Liver (tissue), 8 donors: ENCODE measurements at regions not wholly inside any gene's neighbourhood (a gene's known extent, or its start where the extent isn't known, plus 50 kb on each side); places are given as distances from the start of the nearest gene placed in this dataset.

Source experiments
- DNase-seq: peaks from one replicate; pipeline ENCODE4 v3.0.0-alpha.2; 2017; ENCODE audit warnings: low spot score
- H3K27ac ChIP-seq, 2 donors: one replicate each; pipeline ENCODE4 v1.7.0; 2013; ENCODE audit warnings: inconsistent platforms in 2 of 2, low read length in 2 of 2, control low read depth in 1 of 2, low read depth in 1 of 2, mild to moderate bottlenecking in 1 of 2
- H3K27me3 ChIP-seq, 4 donors: one replicate each; pipeline versions ENCODE4 v1.6.1 to v1.7.0; 2013; ENCODE audit warnings: low read length in 3 of 4, inconsistent platforms in 1 of 4, mild to moderate bottlenecking in 1 of 4, moderate library complexity in 1 of 4; ENCODE audit not compliant: control insufficient read depth in 4 of 4, insufficient read depth in 4 of 4
- H3K36me3 ChIP-seq, 4 donors: one replicate each; pipeline versions ENCODE4 v1.6.1 to v1.7.0; 2013; ENCODE audit warnings: low read length in 3 of 4, mild to moderate bottlenecking in 3 of 4, low read depth in 1 of 4, moderate library complexity in 1 of 4; ENCODE audit not compliant: control insufficient read depth in 4 of 4, insufficient read depth in 3 of 4
- H3K4me1 ChIP-seq, 4 donors: one replicate each; pipeline versions ENCODE4 v1.6.1 to v1.7.0; 2013; ENCODE audit warnings: low read length in 3 of 4, mild to moderate bottlenecking in 3 of 4, moderate library complexity in 1 of 4; ENCODE audit not compliant: control insufficient read depth in 4 of 4, insufficient read depth in 4 of 4
- H3K4me3 ChIP-seq, 3 donors: one replicate each; pipeline versions ENCODE4 v1.6.1 to v1.7.0; 2013; ENCODE audit warnings: low read length in 3 of 3, control low read depth in 1 of 3, low read depth in 1 of 3, mild to moderate bottlenecking in 1 of 3
- H3K9ac ChIP-seq, 2 donors: one replicate each; pipeline ENCODE4 v1.7.0; 2013; ENCODE audit warnings: low read length in 2 of 2, mild to moderate bottlenecking in 2 of 2, moderate library complexity in 2 of 2, control low read depth in 1 of 2, low read depth in 1 of 2
- H3K9me3 ChIP-seq, 4 donors: one replicate each; pipeline versions ENCODE4 v1.6.1 to v1.7.0; 2013; ENCODE audit warnings: low read length in 3 of 4; ENCODE audit not compliant: control insufficient read depth in 4 of 4
- ATF3 ChIP-seq: IDR thresholded peaks from 2 replicates; pipeline ENCODE4 v1.6.1; 2016; ENCODE audit warnings: antibody characterized with exemption
- CTCF ChIP-seq: fragments of 150-350 bp; IDR thresholded peaks from 2 replicates; pipeline ENCODE4 v1.5.1; 2017; ENCODE audit warnings: improper control_type of control experiment, low read depth, low read length; ENCODE audit not compliant: missing input control
- EGR1 ChIP-seq, 2 donors: IDR thresholded peaks; 2 replicates each; pipeline ENCODE4 v1.6.1; 2016 to 2018; ENCODE audit warnings: antibody characterized with exemption in 2 of 2, low read depth in 2 of 2
- FOXA1 ChIP-seq: IDR thresholded peaks from 2 replicates; pipeline ENCODE4 v1.6.1; 2016; ENCODE audit warnings: antibody characterized with exemption
- FOXA2 ChIP-seq: IDR thresholded peaks from 2 replicates; pipeline ENCODE4 v1.6.1; 2016; ENCODE audit warnings: antibody characterized with exemption
- GABPA ChIP-seq, 2 donors: IDR thresholded peaks in 1 of 2; conservative IDR thresholded peaks in 1 of 2; 2 replicates each; pipeline ENCODE4 v1.6.1; 2016; ENCODE audit warnings: antibody characterized with exemption in 2 of 2, mild to moderate bottlenecking in 1 of 2, moderate library complexity in 1 of 2
- HNF4A ChIP-seq, 2 donors: conservative IDR thresholded peaks; 2 replicates each; pipeline ENCODE4 v1.6.1; 2016; ENCODE audit warnings: antibody characterized with exemption in 2 of 2, mild to moderate bottlenecking in 2 of 2
- HNF4G ChIP-seq: IDR thresholded peaks from 2 replicates; pipeline ENCODE4 v1.6.1; 2016; ENCODE audit warnings: antibody characterized with exemption
- JUND ChIP-seq, 2 donors: IDR thresholded peaks; 2 replicates each; pipeline ENCODE4 v1.6.1; 2016; ENCODE audit warnings: antibody characterized with exemption in 2 of 2
- MAX ChIP-seq: IDR thresholded peaks from 2 replicates; pipeline ENCODE4 v1.6.1; 2016; ENCODE audit warnings: antibody characterized with exemption
- NR2F2 ChIP-seq: IDR thresholded peaks from 2 replicates; pipeline ENCODE4 v1.6.1; 2016; ENCODE audit warnings: antibody characterized with exemption
- RAD21 ChIP-seq, 2 donors: IDR thresholded peaks; 2 replicates each; pipeline ENCODE4 v1.6.1; 2016; ENCODE audit warnings: antibody characterized with exemption in 2 of 2, mild to moderate bottlenecking in 2 of 2
- REST ChIP-seq: IDR thresholded peaks from 2 replicates; pipeline ENCODE4 v1.6.1; 2016; ENCODE audit warnings: antibody characterized with exemption, mild to moderate bottlenecking
- RXRA ChIP-seq, 2 donors: IDR thresholded peaks; 2 replicates each; pipeline ENCODE4 v1.6.1; 2017 to 2018; ENCODE audit warnings: antibody characterized with exemption in 2 of 2, mild to moderate bottlenecking in 1 of 2
- SP1 ChIP-seq: IDR thresholded peaks from 2 replicates; pipeline ENCODE4 v1.6.1; 2018; ENCODE audit warnings: antibody characterized with exemption, mild to moderate bottlenecking
- TAF1 ChIP-seq: conservative IDR thresholded peaks from 2 replicates; pipeline ENCODE4 v1.6.1; 2016; ENCODE audit warnings: antibody characterized with exemption, mild to moderate bottlenecking
- YY1 ChIP-seq: IDR thresholded peaks from 2 replicates; pipeline ENCODE4 v1.6.1; 2016; ENCODE audit warnings: antibody characterized with exemption, mild to moderate bottlenecking
- ZBTB33 ChIP-seq: IDR thresholded peaks from 2 replicates; pipeline ENCODE4 v1.6.1; 2016; ENCODE audit warnings: antibody characterized with exemption
- WGBS: extraction: QIAGEN DNeasy Blood & Tissue Kit; methylation state at CpG from one replicate; pipeline ENCODE4 v1.1.7; 2013; 5-methylcytosine and 5-hydroxymethylcytosine counted together
- donor health status: healthy.
- donor health status: healthy.
- donor health status: healthy.
- donor health status: healthy.
- donor health status: healthy.

GRCh38 chr6:40774932-40775331, 187.8 kb upstream of the LRFN2 start:
- TF ChIP-seq ZBTB33 (no peak), ATF3 (no peak), TAF1 (no peak), HNF4G (no peak), REST (no peak), FOXA2 (no peak), YY1 (no peak), RXRA (IDR thresholded peaks at IDR 0.05) (no peak), RAD21 (IDR thresholded peaks at IDR 0.05) (no peak), SP1 (no peak), JUND (IDR thresholded peaks at IDR 0.05) (no peak), FOXA1 (no peak), MAX (no peak)
- Histone ChIP-seq H3K27me3 (peaks cover 0 to 4% (median 0%) of the 10 kb centered on the region in 4 donors), H3K27ac (no peak overlapping the region), H3K9me3 (no peaks in the 10 kb centered on the region), H3K4me1 (no peaks in the 10 kb centered on the region), H3K36me3 (no peaks in the 10 kb centered on the region), H3K4me3 (no peak overlapping the region), H3K9ac (no peak overlapping the region)
- DNase-seq: no peak
- 80% methylated on average over 1 of the region's 1 CpG for WGBS

GRCh38 chr6:40770794-40771193, 183.6 kb upstream of the LRFN2 start:
- no peak for DNase-seq
- Histone ChIP-seq H3K4me3 (no peak overlapping the region), H3K4me1 (no peaks in the 10 kb centered on the region), H3K36me3 (no peaks in the 10 kb centered on the region), H3K27me3 (peaks cover 0 to 4% (median 0%) of the 10 kb centered on the region in 4 donors), H3K9me3 (no peaks in the 10 kb centered on the region), H3K9ac (no peak overlapping the region), H3K27ac (no peak overlapping the region)
- TF ChIP-seq HNF4A (conservative IDR thresholded peaks at IDR 0.05) (no peak), RXRA (IDR thresholded peaks at IDR 0.05) (no peak), YY1 (no peak), NR2F2 (no peak), EGR1 (IDR thresholded peaks at IDR 0.05; ENCODE audit: low read depth in 2 of 2) (no peak), FOXA1 (no peak), ATF3 (no peak), CTCF (no peak), TAF1 (no peak), ZBTB33 (no peak), SP1 (no peak), FOXA2 (no peak), MAX (no peak), RAD21 (IDR thresholded peaks at IDR 0.05) (no peak), JUND (IDR thresholded peaks at IDR 0.05) (no peak), GABPA (IDR thresholded peaks at IDR 0.05 in 1 of 2, conservative IDR thresholded peaks at IDR 0.05 in 1 of 2) (no peak), HNF4G (no peak)
